H9 (cell line): ENCODE measurements at regions not wholly inside any gene's neighbourhood (a gene's known extent, or its start where the extent isn't known, plus 50 kb on each side); places are given as distances from the start of the nearest gene placed in this dataset.
A peak's percentile ranks its signal among the peaks of the same experiment; 100 is the strongest.

Source experiments
- DNase-seq: peaks from one replicate; pipeline ENCODE4 v3.0.0-alpha.2; 2017
- H2AFZ ChIP-seq: one replicate; pipeline ENCODE4 v1.6.1; 2013; ENCODE audit warnings: mild to moderate bottlenecking, low read length, control low read depth, moderate library complexity
- H2AK5ac ChIP-seq: 2 replicates; pipeline ENCODE4 v1.6.1; 2013; ENCODE audit warnings: low read length, control low read depth, mixed read lengths; ENCODE audit not compliant: insufficient read length
- H2BK120ac ChIP-seq: one replicate; pipeline ENCODE4 v1.6.1; 2013; ENCODE audit warnings: low read depth, mild to moderate bottlenecking, low read length, control low read depth, inconsistent platforms; ENCODE audit not compliant: poor library complexity, severe bottlenecking
- H2BK12ac ChIP-seq: 2 replicates; pipeline ENCODE4 v1.6.1; 2013; ENCODE audit warnings: low read length, control low read depth, mixed read lengths, low read depth; ENCODE audit not compliant: insufficient read length
- H2BK15ac ChIP-seq: 2 replicates; pipeline ENCODE4 v1.6.1; 2013; ENCODE audit warnings: low read depth, low read length, control low read depth
- H2BK20ac ChIP-seq: one replicate; pipeline ENCODE4 v1.6.1; 2013; ENCODE audit warnings: low read depth, mild to moderate bottlenecking, low read length, control low read depth, inconsistent platforms; ENCODE audit not compliant: poor library complexity, severe bottlenecking
- H2BK5ac ChIP-seq: 2 replicates; pipeline ENCODE4 v1.6.1; 2013; ENCODE audit warnings: low read length, control low read depth, mixed read lengths; ENCODE audit not compliant: insufficient read length
- H3K14ac ChIP-seq: 2 replicates; pipeline ENCODE4 v1.6.1; 2013; ENCODE audit warnings: low read length, control low read depth; ENCODE audit not compliant: insufficient read depth
- H3K18ac ChIP-seq: 2 replicates; pipeline ENCODE4 v1.6.1; 2013; ENCODE audit warnings: low read depth, mild to moderate bottlenecking, mixed read lengths, low read length, control low read depth; ENCODE audit not compliant: insufficient read length
- H3K23ac ChIP-seq: 2 replicates; pipeline ENCODE4 v1.6.1; 2013; ENCODE audit warnings: low read length, control low read depth, mixed read lengths, low read depth; ENCODE audit not compliant: insufficient read length
- H3K23me2 ChIP-seq: 2 replicates; pipeline ENCODE4 v1.6.1; 2013; ENCODE audit warnings: low read depth, mild to moderate bottlenecking, mixed read lengths, low read length, control low read depth; ENCODE audit not compliant: insufficient read length, poor library complexity, severe bottlenecking
- H3K27ac ChIP-seq: 2 replicates; pipeline ENCODE4 v1.5.1; 2013; ENCODE audit warnings: low read length, control low read depth, mixed read lengths, low read depth; ENCODE audit not compliant: insufficient read length
- H3K27me3 ChIP-seq: 2 replicates; pipeline ENCODE4 v1.6.1; 2013; ENCODE audit warnings: low read length, control low read depth, inconsistent platforms; ENCODE audit not compliant: insufficient read depth
- H3K4ac ChIP-seq: 2 replicates; pipeline ENCODE4 v1.6.1; 2013; ENCODE audit warnings: low read depth, mild to moderate bottlenecking, control low read depth, inconsistent platforms, low read length, moderate library complexity
- H3K4me1 ChIP-seq: 2 replicates; pipeline ENCODE4 v1.6.1; 2013; ENCODE audit warnings: low read length, control low read depth, inconsistent platforms; ENCODE audit not compliant: insufficient read depth
- H3K4me2 ChIP-seq: 2 replicates; pipeline ENCODE4 v1.6.1; 2013; ENCODE audit warnings: low read length, control low read depth, mixed read lengths; ENCODE audit not compliant: insufficient read length, insufficient read depth
- H3K56ac ChIP-seq: 2 replicates; pipeline ENCODE4 v1.6.1; 2013; ENCODE audit warnings: low read depth, mild to moderate bottlenecking, mixed read lengths, low read length, control low read depth; ENCODE audit not compliant: insufficient read length
- H3K79me1 ChIP-seq: 2 replicates; pipeline ENCODE4 v1.6.1; 2013; ENCODE audit warnings: low read depth, mild to moderate bottlenecking, moderate library complexity, low read length, control low read depth, inconsistent platforms; ENCODE audit not compliant: insufficient read depth, poor library complexity, severe bottlenecking
- H3K79me2 ChIP-seq: 2 replicates; pipeline ENCODE4 v1.6.1; 2013; ENCODE audit warnings: low read length, control low read depth, inconsistent platforms; ENCODE audit not compliant: insufficient read depth
- H3K9ac ChIP-seq: 2 replicates; pipeline ENCODE4 v1.6.1; 2013; ENCODE audit warnings: low read length, control low read depth, mixed read lengths; ENCODE audit not compliant: insufficient read length; ENCODE audit errors: extremely low read depth
- H3K9me3 ChIP-seq: one replicate; pipeline ENCODE4 v1.6.1; 2013; ENCODE audit warnings: low read depth, low read length, inconsistent platforms; ENCODE audit not compliant: control insufficient read depth
- H3T11ph ChIP-seq: one replicate; pipeline ENCODE4 v1.6.1; 2013; ENCODE audit warnings: mild to moderate bottlenecking, low read length, control low read depth, inconsistent platforms
- H4K20me1 ChIP-seq: one replicate; pipeline ENCODE4 v1.6.1; 2013; ENCODE audit not compliant: control insufficient read depth, insufficient read length, insufficient read depth
- H4K5ac ChIP-seq: 2 replicates; pipeline ENCODE4 v1.6.1; 2013; ENCODE audit warnings: low read depth, mild to moderate bottlenecking, mixed read lengths, low read length, control low read depth; ENCODE audit not compliant: insufficient read length
- H4K8ac ChIP-seq: replicated peaks from 2 replicates; pipeline ENCODE4 v1.6.1; 2013; ENCODE audit warnings: low read length, control low read depth, mixed read lengths, low read depth; ENCODE audit not compliant: insufficient read length
- H4K91ac ChIP-seq: 2 replicates; pipeline ENCODE4 v1.6.1; 2013; ENCODE audit warnings: low read depth, mild to moderate bottlenecking, moderate library complexity, mixed read lengths, low read length, control low read depth; ENCODE audit not compliant: insufficient read length
- H3K27ac Mint-ChIP-seq, 3 experiments: 2 replicates in 2 of 3; 3 replicates in 1 of 3; pipeline ENCODE4 v1.8.0; 2020 to 2021; ENCODE audit warnings: mixed read lengths in 3 of 3, mild to moderate bottlenecking in 1 of 3, moderate library complexity in 1 of 3
- H3K27me3 Mint-ChIP-seq: 2 replicates; pipeline ENCODE4 v1.8.0; 2021; ENCODE audit warnings: low read depth, mild to moderate bottlenecking, moderate library complexity, mixed read lengths
- H3K36me3 Mint-ChIP-seq, 3 experiments: 2 replicates in 2 of 3; 3 replicates in 1 of 3; pipeline ENCODE4 v1.8.0; 2020 to 2021; ENCODE audit warnings: low read depth in 3 of 3, mixed read lengths in 3 of 3; ENCODE audit not compliant: insufficient read depth in 1 of 3
- H3K4me1 Mint-ChIP-seq, 2 experiments: 2 replicates each; pipeline ENCODE4 v1.8.0; 2020; ENCODE audit warnings: mixed read lengths in 2 of 2
- H3K4me3 Mint-ChIP-seq, 2 experiments: 2 replicates in 1 of 2; 3 replicates in 1 of 2; pipeline ENCODE4 v1.8.0; 2020 to 2021; ENCODE audit warnings: mild to moderate bottlenecking in 2 of 2, mixed read lengths in 2 of 2, moderate library complexity in 1 of 2
- H3K9me3 Mint-ChIP-seq, 2 experiments: 2 replicates in 1 of 2; 3 replicates in 1 of 2; pipeline ENCODE4 v1.8.0; 2020; ENCODE audit warnings: mild to moderate bottlenecking in 2 of 2, mixed read lengths in 2 of 2, moderate library complexity in 1 of 2
- CTCF ChIP-seq: fragments of 200-600 bp; sonication (generic); conservative IDR thresholded peaks from 3 replicates; pipeline ENCODE4 v1.8.0; 2021; ENCODE audit warnings: antibody characterized with exemption, mild to moderate bottlenecking
- WGBS: extraction: QIAGEN DNeasy Blood & Tissue Kit; methylation state at CpG from one replicate; pipeline ENCODE4 v1.1.7; 2013; ENCODE audit warnings: missing lambda C conversion rate, low lambda C conversion rate, mixed read lengths; ENCODE audit not compliant: insufficient read length; ENCODE audit errors: extremely low coverage; 5-methylcytosine and 5-hydroxymethylcytosine counted together

- no peak overlapping the region for H3T11ph ChIP-seq
These were observed 177.0 kb upstream of the VASH1 start for GRCh38 chr14:76584271-76584702.

More at GRCh38 chr14:76584271-76584702, 177.0 kb upstream of the VASH1 start:
- no peak overlapping the region for H2AFZ ChIP-seq
- H3K9me3 ChIP-seq: no peaks in the 10 kb centered on the region
- H3K18ac ChIP-seq: no peak overlapping the region
- H3K23me2 ChIP-seq: no peaks in the 10 kb centered on the region
- H2BK15ac ChIP-seq: no peak overlapping the region
- no peak overlapping the region for H3K27ac ChIP-seq
- H3K56ac ChIP-seq: no peak overlapping the region
- H3K4me2 ChIP-seq: no peak overlapping the region
- no peak overlapping the region for H2BK12ac ChIP-seq
- no peak overlapping the region for H3K4ac ChIP-seq
- no peaks in the 10 kb centered on the region for H3K79me1 ChIP-seq
- no peak overlapping the region for H2BK20ac ChIP-seq
- Mint-ChIP-seq H3K27me3 (no peaks in the 10 kb centered on the region), H3K9me3 (peaks cover 0 to 2% of the 10 kb centered on the region in 2 experiments; a peak in 1 of 5 replicates), H3K4me3 (no peak overlapping the region), H3K4me1 (0 out of 4 replicates have a peak, but pooled peaks cover 0 to 2% of the 10 kb centered on the region in 2 experiments), H3K36me3 (no peaks in the 10 kb centered on the region; a peak in 1 of 7 replicates), H3K27ac (peak overlapping the region in 2 of 3 experiments; percentile 54 to 90; a peak in 2 of 7 replicates)
- H3K23ac ChIP-seq: no peak overlapping the region
- no peak overlapping the region for H4K5ac ChIP-seq
- H3K27me3 ChIP-seq: no peaks in the 10 kb centered on the region
- no peaks in the 10 kb centered on the region for H3K79me2 ChIP-seq
- no peak overlapping the region for H4K8ac ChIP-seq
- TF ChIP-seq CTCF: no peak
- H4K91ac ChIP-seq: no peak overlapping the region
- no peaks in the 10 kb centered on the region for H4K20me1 ChIP-seq
- H2AK5ac ChIP-seq: no peak overlapping the region
- WGBS: no CpG with 5 or more reads among the region's 9 CpGs
- DNase-seq: no peak
- no peak overlapping the region for H3K9ac ChIP-seq
- no peak overlapping the region for H2BK5ac ChIP-seq
- no peaks in the 10 kb centered on the region for H3K4me1 ChIP-seq
- no peak overlapping the region for H3K14ac ChIP-seq
- no peak overlapping the region for H2BK120ac ChIP-seq
